SIG-M5 (cell line): ENCODE measurements at regions not wholly inside any gene's neighbourhood (a gene's known extent, or its start where the extent isn't known, plus 50 kb on each side); places are given as distances from the start of the nearest gene placed in this dataset.
"Not testable (repeated sequence)": the region's sequence is repeated elsewhere in the genome, so short reads cannot be mapped to it uniquely, and the experiment has no call there.

Experiments
- DNase-seq: peaks from one replicate; lab custom pipeline; 2025; lab: John Stamatoyannopoulos, UW

- DNase-seq: not testable (repeated sequence)
Measured at GRCh38 chr19:30680399-30680798, 308.2 kb downstream of the ZNF536 start.

- no peak for DNase-seq
Measured at GRCh38 chr19:30679789-30680188, 307.6 kb downstream of the ZNF536 start.

GRCh38 chr19:30679153-30679702 lies 307.0 kb downstream of the ZNF536 start:
- DNase-seq: no peak

- DNase-seq: no peak
Measured at GRCh38 chr19:30678168-30678567, 306.0 kb downstream of the ZNF536 start.

GRCh38 chr19:30677702-30678101 lies 305.5 kb downstream of the ZNF536 start:
- no peak for DNase-seq

- DNase-seq: no peak
Measured at GRCh38 chr19:30676990-30677679, 305.0 kb downstream of the ZNF536 start.

- DNase-seq: no peak
Measured at GRCh38 chr19:30675086-30675485, 302.9 kb downstream of the ZNF536 start.

- no peak for DNase-seq
Measured at GRCh38 chr19:30674656-30675055, 302.5 kb downstream of the ZNF536 start.

- DNase-seq: no peak
Measured at GRCh38 chr19:30673336-30673735, 301.2 kb downstream of the ZNF536 start.

- no peak for DNase-seq
Measured at GRCh38 chr19:30672926-30673325, 300.7 kb downstream of the ZNF536 start.

GRCh38 chr19:30671622-30672051 lies 299.5 kb downstream of the ZNF536 start:
- no peak for DNase-seq

GRCh38 chr19:30671367-30671619 lies 299.1 kb downstream of the ZNF536 start:
- no peak for DNase-seq

GRCh38 chr19:30670562-30671366 lies 298.6 kb downstream of the ZNF536 start:
- no peak for DNase-seq

GRCh38 chr19:30670011-30670329 lies 297.8 kb downstream of the ZNF536 start:
- no peak for DNase-seq

- no peak for DNase-seq
Measured at GRCh38 chr19:30669329-30670010, 297.3 kb downstream of the ZNF536 start.

GRCh38 chr19:30668521-30669155 lies 296.5 kb downstream of the ZNF536 start:
- DNase-seq: no peak

GRCh38 chr19:30667746-30668145 lies 295.6 kb downstream of the ZNF536 start:
- DNase-seq: no peak

- DNase-seq: no peak
Measured at GRCh38 chr19:30667227-30667626, 295.0 kb downstream of the ZNF536 start.

GRCh38 chr19:30666301-30666803 lies 294.2 kb downstream of the ZNF536 start:
- no peak for DNase-seq

GRCh38 chr19:30665449-30665848 lies 293.3 kb downstream of the ZNF536 start:
- no peak for DNase-seq

GRCh38 chr19:30663611-30664174 lies 291.5 kb downstream of the ZNF536 start:
- no peak for DNase-seq
